GM23338 (cell line): ENCODE measurements at regions not wholly inside any gene's neighbourhood (a gene's known extent, or its start where the extent isn't known, plus 50 kb on each side); places are given as distances from the start of the nearest gene placed in this dataset.

Source experiments
- ATAC-seq: fragments of 200-7000 bp; cut with Tn5 transposase; 3 replicates; pipeline ENCODE4 v1.9.1; 2020
- DNase-seq: peaks from one replicate; pipeline ENCODE4 v3.0.0-alpha.2; 2015; ENCODE audit warnings: low spot score
- H2AFZ ChIP-seq: fragments of 200-600 bp; sonication (generic); 2 replicates; pipeline ENCODE4 v1.8.0; 2016; ENCODE audit warnings: antibody characterized with exemption, mild to moderate bottlenecking, moderate library complexity
- H3F3A ChIP-seq: fragments of 200-600 bp; sonication (generic); replicated peaks from 2 replicates; pipeline ENCODE4 v1.8.0; 2017; ENCODE audit warnings: antibody characterized with exemption, mixed run types, low read depth
- H3K27ac ChIP-seq: fragments of 200-600 bp; sonication (generic); 2 replicates; pipeline ENCODE4 v1.6.1; 2016; ENCODE audit warnings: low read depth
- H3K27me3 ChIP-seq: fragments of 200-600 bp; sonication (generic); 2 replicates; pipeline ENCODE4 v1.8.0; 2016; ENCODE audit warnings: mild to moderate bottlenecking, mixed run types, moderate library complexity; ENCODE audit not compliant: insufficient read depth
- H3K36me3 ChIP-seq: fragments of 200-600 bp; sonication (generic); 2 replicates; pipeline ENCODE4 v1.8.0; 2016; ENCODE audit warnings: mild to moderate bottlenecking; ENCODE audit not compliant: insufficient read depth
- H3K4me1 ChIP-seq: fragments of 200-600 bp; sonication (generic); 2 replicates; pipeline ENCODE4 v1.8.0; 2016; ENCODE audit warnings: mild to moderate bottlenecking, moderate library complexity; ENCODE audit not compliant: insufficient read depth
- H3K4me2 ChIP-seq: fragments of 200-600 bp; sonication (generic); 2 replicates; pipeline ENCODE4 v1.7.1; 2017; ENCODE audit warnings: mixed run types
- H3K4me3 ChIP-seq: fragments of 200-600 bp; sonication (generic); 2 replicates; pipeline ENCODE4 v1.6.1; 2016; ENCODE audit warnings: mixed run types
- H3K79me2 ChIP-seq: fragments of 200-600 bp; sonication (generic); replicated peaks from 2 replicates; pipeline ENCODE4 v1.8.0; 2017; ENCODE audit warnings: mild to moderate bottlenecking; ENCODE audit not compliant: insufficient read depth
- H3K9me2 ChIP-seq: fragments of 200-600 bp; sonication (generic); 2 replicates; pipeline ENCODE4 v1.8.0; 2017; ENCODE audit not compliant: insufficient read depth
- H4K20me1 ChIP-seq: fragments of 200-600 bp; sonication (generic); replicated peaks from 2 replicates; pipeline ENCODE4 v1.8.0; 2017; ENCODE audit warnings: mild to moderate bottlenecking; ENCODE audit not compliant: insufficient read depth
- H3K27ac Mint-ChIP-seq: 2 replicates; pipeline ENCODE4 v1.8.0; 2020; ENCODE audit warnings: inconsistent platforms, mild to moderate bottlenecking, moderate library complexity, mixed read lengths
- H3K27me3 Mint-ChIP-seq: 3 replicates; pipeline ENCODE4 v1.8.0; 2022; ENCODE audit warnings: low read depth, mild to moderate bottlenecking, moderate library complexity, mixed read lengths, inconsistent platforms; ENCODE audit not compliant: insufficient read depth, poor library complexity
- H3K36me3 Mint-ChIP-seq: 3 replicates; pipeline ENCODE4 v1.8.0; 2021; ENCODE audit warnings: low read depth, mild to moderate bottlenecking, inconsistent platforms, moderate library complexity, mixed read lengths
- H3K4me1 Mint-ChIP-seq: 3 replicates; pipeline ENCODE4 v1.8.0; 2020; ENCODE audit warnings: mild to moderate bottlenecking, inconsistent platforms, mixed read lengths
- H3K4me3 Mint-ChIP-seq: 3 replicates; pipeline ENCODE4 v1.8.0; 2021; ENCODE audit warnings: moderate library complexity, mild to moderate bottlenecking, inconsistent platforms, mixed read lengths
- H3K9me3 Mint-ChIP-seq: 3 replicates; pipeline ENCODE4 v1.8.0; 2020; ENCODE audit warnings: moderate library complexity, mild to moderate bottlenecking, inconsistent platforms, mixed read lengths
- CREB1 ChIP-seq: fragments of 250-450 bp; sonication (Bioruptor Pico); IDR thresholded peaks from 2 replicates; pipeline ENCODE4 v1.5.0; 2020; ENCODE audit warnings: low read depth, mild to moderate bottlenecking, moderate library complexity
- CTCF ChIP-seq, 2 experiments: fragments of 200-600 bp in 1 of 2; sonication (generic) in 1 of 2; conservative IDR thresholded peaks; 2 replicates each; pipeline versions ENCODE4 v1.5.1 to v1.6.1; 2016 to 2017; ENCODE audit warnings: antibody characterized with exemption in 2 of 2, low read depth in 2 of 2, mild to moderate bottlenecking in 2 of 2, moderate library complexity in 1 of 2
- ETS1 ChIP-seq: IDR thresholded peaks from 2 replicates; pipeline ENCODE4 v1.6.1; 2016; ENCODE audit warnings: antibody characterized with exemption
- EZH2 ChIP-seq: fragments of 200-600 bp; sonication (generic); IDR thresholded peaks from one replicate; pipeline ENCODE4 v1.8.0; 2017; ENCODE audit warnings: antibody characterized with exemption, mild to moderate bottlenecking, low read depth; ENCODE audit not compliant: unreplicated experiment
- EZH2phosphoT487 ChIP-seq: fragments of 200-600 bp; sonication (generic); IDR thresholded peaks from one replicate; pipeline ENCODE4 v1.8.1; 2018; ENCODE audit warnings: antibody characterized with exemption; ENCODE audit not compliant: unreplicated experiment
- JUNB ChIP-seq: IDR thresholded peaks from one replicate; pipeline ENCODE4 v1.6.1; 2016; ENCODE audit warnings: antibody characterized with exemption; ENCODE audit not compliant: unreplicated experiment
- NANOG ChIP-seq: IDR thresholded peaks from 2 replicates; pipeline ENCODE4 v1.6.1; 2016; ENCODE audit warnings: antibody characterized with exemption, borderline replicate concordance
- POLR2AphosphoS5 ChIP-seq: IDR thresholded peaks from 2 replicates; pipeline ENCODE4 v1.6.1; 2016; ENCODE audit warnings: antibody characterized with exemption, low read depth
- REST ChIP-seq: IDR thresholded peaks from one replicate; pipeline ENCODE4 v1.6.1; 2018; ENCODE audit warnings: antibody characterized with exemption; ENCODE audit not compliant: unreplicated experiment
- STAT1 ChIP-seq: IDR thresholded peaks from one replicate; pipeline ENCODE4 v1.6.1; 2016; ENCODE audit warnings: antibody characterized with exemption; ENCODE audit not compliant: unreplicated experiment
- ZNF114 ChIP-seq: fragments of 250-450 bp; sonication (Bioruptor Pico); IDR thresholded peaks from 2 replicates; pipeline ENCODE4 v1.5.0; 2020; ENCODE audit warnings: mild to moderate bottlenecking, moderate library complexity
- ZNF331 ChIP-seq: fragments of 250-450 bp; sonication (Bioruptor Pico); IDR thresholded peaks from 2 replicates; pipeline ENCODE4 v1.5.0; 2020; ENCODE audit warnings: low read depth, mild to moderate bottlenecking, moderate library complexity
- ZNF462 ChIP-seq: fragments of 250-450 bp; sonication (Bioruptor Pico); IDR thresholded peaks from 2 replicates; pipeline ENCODE4 v1.5.0; 2020; ENCODE audit warnings: mild to moderate bottlenecking, moderate library complexity

- Histone ChIP-seq H3K4me1 (no peaks in the 10 kb centered on the region; the same call in 1 of the 2 replicates), H3K36me3 (no peaks in the 10 kb centered on the region), H3K27ac (no peak overlapping the region), H3K4me2 (no peak overlapping the region), H3K27me3 (no peaks in the 10 kb centered on the region), H4K20me1 (no peaks in the 10 kb centered on the region), H3K9me2 (no peaks in the 10 kb centered on the region), H2AFZ (no peak overlapping the region), H3K79me2 (no peaks in the 10 kb centered on the region), H3F3A (no peaks in the 10 kb centered on the region), H3K4me3 (no peak overlapping the region)
- Mint-ChIP-seq H3K4me1 (peaks cover 3% of the 10 kb centered on the region; the same call in 1 of the 3 replicates), H3K36me3 (no peaks in the 10 kb centered on the region), H3K4me3 (no peak overlapping the region), H3K27me3 (no peaks in the 10 kb centered on the region), H3K9me3 (no peaks in the 10 kb centered on the region), H3K27ac (no peak overlapping the region)
- TF ChIP-seq POLR2AphosphoS5 (no peak), ZNF114 (CRISPR knock-in tag) (no peak), ZNF462 (CRISPR knock-in tag) (no peak), ETS1 (no peak), REST (no peak), JUNB (no peak), EZH2phosphoT487 (no peak), NANOG (no peak), ZNF331 (no peak), EZH2 (no peak), CTCF (conservative IDR thresholded peaks at IDR 0.05; ENCODE audit: low read depth in 2 of 2) (no peak), CREB1 (CRISPR knock-in tag) (no peak), STAT1 (no peak)
- ATAC-seq (no peak), DNase-seq (no peak)
Observed at GRCh38 chr6:92362404-92362803, 1057.0 kb downstream of the EPHA7 start.
